CD4-positive, alpha-beta T cell treated with Interleukin-15 for 4 hours (primary cell): ENCODE measurements at regions not wholly inside any gene's neighbourhood (a gene's known extent, or its start where the extent isn't known, plus 50 kb on each side); places are given as distances from the start of the nearest gene placed in this dataset.

Source experiments
- DNase-seq: peaks from one replicate; pipeline ENCODE4 v3.0.0-alpha.2; 2020; ENCODE audit warnings: low spot score

DNA sequence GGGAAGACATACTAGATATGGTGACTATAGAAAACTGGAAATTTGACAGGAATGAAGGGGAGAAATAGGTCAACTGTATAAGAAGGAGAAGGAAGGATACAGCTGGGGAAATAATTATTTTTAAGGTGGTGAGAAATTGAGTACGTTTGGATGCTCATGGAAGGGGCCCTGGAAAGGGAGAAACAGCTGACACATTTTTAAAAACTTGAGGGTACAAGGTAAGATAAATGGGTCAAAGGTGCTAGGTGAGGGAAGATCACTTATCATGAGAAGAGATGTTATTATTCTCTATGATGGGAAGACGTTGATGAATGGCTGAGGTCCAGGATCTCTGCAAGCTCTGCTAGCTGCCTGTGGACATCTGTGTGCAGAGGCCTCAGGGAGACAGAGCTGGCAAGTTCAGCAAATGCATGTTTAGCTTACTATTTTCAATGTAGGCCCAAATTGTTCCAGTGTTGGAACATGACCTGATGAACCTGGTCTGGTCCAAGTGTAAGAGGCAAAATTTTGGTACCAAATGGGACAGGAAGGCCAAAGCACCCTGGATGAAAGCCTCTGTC is 181.7 kb downstream of the MTRR start:
- DNase-seq: no peak

DNA sequence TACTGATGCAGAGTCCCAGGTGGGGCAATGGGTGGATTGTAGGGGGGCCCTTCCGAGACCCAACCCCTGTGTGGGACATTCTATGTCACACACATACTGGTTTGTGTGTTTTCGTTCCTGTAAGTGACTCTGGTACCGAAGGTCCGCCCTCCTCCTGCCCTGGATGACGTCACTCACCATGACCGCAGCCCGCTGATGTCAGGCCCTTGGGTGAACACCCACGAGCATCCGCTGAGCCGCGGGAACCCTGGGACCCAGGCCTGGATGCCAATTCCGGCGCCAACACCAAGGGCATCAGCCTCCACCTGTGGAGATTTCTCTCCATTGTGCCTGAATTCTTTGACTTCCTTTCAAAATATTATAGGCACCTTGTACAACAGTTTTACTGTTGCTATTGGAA is 184.3 kb downstream of the MTRR start:
- no peak for DNase-seq

DNA sequence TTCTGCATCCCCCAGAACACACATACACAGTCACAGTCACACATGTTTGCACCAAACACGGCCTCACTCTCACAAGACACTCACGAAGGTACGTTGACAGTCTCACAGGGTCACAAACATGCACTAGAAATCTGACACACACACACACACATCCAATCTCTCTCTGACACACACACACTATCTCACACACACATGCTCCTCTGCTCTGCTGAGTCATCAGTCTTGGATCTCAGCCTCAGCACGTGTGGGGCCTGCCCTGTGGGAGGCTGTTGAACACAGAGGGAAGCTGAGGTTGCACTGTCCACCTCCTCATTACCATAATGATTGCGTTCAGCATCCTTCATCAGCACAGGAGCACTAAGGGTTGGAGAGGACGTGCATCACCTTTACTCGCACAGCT is 188.8 kb downstream of the MTRR start:
- DNase-seq: no peak

DNA sequence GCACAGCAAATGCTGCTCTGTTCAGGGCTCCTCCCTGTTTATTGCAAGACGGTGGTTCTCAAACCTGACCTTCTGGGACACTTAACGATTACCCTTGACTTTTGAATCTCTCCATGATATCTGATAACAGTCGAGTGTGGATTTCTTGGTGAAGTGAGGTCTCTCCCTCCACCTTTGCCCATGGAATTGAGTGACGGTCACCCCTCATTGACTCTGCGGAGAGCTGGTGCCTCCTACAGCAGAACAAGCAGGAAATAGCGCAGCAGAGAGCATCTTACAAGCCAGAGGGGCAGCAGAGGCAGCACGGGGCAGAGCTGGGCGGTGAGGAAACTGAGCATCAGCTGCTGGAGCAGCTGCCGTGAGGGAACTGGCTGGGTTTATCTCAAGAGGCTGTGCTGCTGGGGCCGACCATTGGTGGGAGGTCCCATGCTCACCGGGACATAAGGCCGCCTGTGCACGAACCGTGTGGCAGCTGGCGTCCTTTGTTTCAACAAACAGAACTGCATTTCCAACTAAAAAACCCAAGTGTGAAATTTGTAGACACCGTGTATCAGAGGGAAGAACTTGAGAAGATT is 189.8 kb downstream of the MTRR start:
- DNase-seq: no peak

DNA sequence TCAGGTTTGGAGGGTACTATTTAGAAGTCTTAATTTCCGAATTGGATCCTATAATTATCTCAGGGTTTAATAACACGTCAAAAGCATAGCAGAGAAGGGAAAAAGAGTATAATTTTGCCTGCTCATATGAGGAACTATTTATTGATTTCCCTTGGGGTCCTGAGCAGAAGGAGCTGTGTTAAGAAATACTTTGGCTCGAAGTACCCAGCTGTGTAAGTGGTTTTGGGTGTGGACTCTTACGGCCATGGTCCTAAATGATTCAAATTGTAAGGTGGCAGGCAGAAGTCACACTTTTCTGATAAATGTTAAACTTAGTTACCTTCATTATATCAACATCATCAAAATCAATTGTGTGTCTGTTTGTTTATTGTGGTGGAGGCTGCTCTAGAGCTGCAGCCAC is 190.4 kb downstream of the MTRR start:
- no peak for DNase-seq

DNA sequence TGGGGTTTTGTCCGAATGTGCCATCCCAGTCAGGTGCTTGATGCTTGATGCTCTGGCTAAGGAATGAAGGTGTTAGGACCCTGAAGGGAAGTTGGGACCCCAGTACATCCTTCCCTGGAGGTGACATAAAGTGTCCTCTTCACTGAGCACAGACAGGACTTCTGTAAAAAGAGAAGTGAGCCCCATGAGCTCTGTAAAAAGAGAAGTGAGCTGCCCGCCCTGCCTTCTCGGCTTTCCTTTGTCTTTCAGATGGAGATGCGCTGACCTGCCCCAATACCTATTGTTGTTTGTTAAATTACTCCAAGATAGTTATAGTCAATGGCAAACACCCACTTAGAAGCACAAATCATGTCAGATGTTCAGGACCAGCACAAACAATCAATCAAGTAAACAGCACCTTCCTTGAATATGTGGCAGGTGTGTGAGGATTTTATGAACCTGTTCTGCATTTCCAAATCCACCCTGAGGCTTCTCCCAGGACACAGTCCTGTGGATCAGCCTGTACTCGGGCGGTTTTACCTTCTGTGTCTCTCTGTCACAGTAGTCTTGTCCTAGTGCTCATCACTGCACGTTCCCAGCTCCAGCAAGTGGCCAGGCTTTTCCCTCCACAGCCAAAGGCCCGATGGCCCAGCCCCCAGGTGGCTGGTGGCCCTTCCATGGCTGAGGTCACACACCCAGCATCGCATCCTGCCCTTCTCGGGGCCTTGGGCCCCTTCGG is 191.4 kb downstream of the MTRR start:
- no peak for DNase-seq

DNA sequence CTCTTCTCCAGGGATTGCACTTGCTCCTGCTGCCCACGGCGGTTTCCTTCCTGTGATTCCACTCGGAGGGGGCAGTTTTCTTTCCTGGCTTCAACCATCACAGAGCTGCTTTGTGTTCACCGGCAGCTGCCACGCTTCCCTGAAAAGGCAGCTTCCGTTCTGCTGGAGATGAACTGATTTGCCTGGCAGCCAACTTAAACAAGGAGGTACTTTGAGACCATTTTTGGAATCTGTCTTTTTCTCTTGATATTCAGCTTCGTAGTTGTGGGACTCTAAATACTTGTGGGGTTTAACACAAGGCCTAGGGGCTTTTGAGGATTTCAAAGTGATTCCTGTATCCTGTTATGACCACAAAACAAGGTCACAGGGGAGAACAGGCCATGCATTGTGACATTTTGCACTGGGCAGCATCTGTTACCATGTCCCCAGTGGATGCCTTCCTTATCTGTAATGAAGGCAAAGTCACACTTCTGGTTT is 192.0 kb downstream of the MTRR start:
- no peak for DNase-seq

DNA sequence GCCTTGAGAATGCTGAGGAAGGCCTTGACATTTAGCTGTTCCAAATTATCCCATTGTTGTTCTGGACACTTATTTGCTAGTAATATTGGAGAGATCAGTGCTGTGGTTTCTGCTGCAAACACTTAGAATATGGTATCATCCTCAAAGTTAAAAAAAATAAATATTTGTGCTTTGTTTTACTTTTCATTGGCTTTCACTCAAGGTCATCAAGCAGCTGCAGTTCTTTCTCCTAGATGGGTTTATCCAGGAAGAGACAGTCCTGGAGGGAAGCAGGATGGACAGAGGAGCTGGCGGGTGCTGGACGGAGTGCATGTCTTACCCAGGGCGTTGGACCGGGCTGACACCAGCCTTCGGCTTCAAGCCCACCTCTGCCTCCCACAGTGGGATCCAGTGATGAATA is 193.6 kb downstream of the MTRR start:
- DNase-seq: no peak

DNA sequence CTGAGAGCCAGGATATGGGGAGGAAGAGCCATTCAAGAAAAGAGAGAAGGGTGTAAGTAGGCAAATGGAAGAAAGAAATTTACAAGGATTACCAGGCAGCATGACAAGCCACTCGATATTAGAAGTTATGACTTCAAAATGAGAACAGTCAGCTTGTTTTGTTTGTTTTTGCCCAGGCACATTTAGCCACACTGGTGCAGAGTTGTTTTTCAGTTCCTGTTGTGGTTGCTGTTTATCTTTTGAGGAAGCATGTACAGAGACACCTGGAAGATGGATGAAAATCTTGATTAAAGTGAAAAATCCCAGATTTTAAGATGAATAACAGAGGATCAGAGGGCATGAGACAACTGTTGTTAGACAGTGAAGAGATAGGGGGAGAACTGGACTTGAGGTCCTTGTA is 199.1 kb downstream of the MTRR start:
- DNase-seq: no peak

DNA sequence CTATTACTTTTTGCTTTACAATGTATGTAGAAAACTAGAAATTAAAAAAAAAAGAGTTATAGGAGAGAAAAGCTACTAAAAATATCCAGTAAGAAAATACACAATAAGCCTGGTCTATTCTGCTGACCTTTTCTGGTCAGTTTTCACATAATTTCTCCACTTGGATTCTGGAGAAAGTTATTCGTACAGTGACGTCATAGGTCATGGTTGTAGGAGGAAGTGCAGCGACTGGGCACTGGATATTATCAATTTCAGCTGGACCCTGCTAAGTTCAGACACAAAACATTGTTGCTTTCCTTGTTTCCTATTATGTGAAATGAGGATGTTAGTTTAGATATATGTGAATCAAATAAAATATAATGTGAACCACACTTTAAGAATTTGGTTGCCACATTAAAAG is 201.2 kb downstream of the MTRR start:
- no peak for DNase-seq

DNA sequence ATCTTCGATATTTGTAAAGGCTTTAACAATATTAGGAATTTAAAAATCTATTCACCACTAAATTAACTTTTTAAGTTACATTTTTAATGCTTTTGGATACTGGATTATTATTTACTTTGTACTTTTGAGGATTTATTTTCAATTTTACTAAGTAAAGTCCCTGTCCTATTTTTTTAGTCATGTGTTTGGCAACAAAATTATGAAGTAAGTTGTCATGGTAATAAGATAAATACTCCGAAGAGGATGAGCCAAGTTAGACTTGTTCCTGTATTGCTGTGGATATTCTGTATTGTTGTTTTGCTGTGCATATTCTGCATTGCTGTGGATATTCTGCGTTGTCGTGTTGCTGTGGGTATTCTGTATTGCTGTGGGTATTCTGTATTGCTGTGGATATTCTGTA is 210.1 kb downstream of the MTRR start:
- DNase-seq: no peak

DNA sequence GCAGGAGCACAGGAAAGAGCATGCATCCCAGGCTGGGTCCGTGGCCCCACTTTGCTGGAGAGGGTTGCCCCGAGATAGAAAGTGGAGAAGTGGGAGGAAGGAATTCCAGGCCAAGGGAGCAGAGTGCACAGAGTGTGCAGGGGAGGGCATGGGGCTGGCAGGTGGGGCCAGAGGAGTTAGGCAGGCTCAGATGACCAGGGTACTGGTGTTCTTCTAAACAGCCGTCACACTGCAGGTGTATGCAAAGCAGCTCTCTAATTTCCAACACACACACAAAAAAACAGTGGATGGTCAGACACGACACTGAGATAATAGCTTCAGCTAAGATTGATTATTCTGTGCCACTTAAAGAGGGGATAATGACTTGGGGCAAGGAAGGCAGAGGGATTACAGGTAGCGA is 212.2 kb downstream of the MTRR start:
- DNase-seq: no peak

DNA sequence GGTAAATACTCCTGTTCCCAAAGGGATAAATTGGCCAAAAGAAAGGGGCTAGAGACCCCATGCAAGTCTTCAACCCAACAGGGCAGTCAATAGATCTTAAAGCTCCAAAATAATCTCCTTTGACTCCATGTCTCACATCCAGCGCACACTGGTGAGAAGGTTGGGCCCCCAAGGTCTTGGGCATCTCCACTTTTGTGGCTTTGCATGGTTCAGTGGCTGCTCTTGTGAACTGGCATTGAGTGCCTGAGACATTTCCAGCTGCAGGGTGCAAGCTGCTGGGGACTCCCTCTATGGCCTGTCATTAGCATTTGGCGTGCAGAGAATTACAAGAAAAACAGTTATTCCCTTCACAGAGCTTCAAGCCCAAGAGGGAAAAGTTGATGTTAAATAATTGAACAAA is 224.7 kb downstream of the MTRR start:
- DNase-seq: no peak

DNA sequence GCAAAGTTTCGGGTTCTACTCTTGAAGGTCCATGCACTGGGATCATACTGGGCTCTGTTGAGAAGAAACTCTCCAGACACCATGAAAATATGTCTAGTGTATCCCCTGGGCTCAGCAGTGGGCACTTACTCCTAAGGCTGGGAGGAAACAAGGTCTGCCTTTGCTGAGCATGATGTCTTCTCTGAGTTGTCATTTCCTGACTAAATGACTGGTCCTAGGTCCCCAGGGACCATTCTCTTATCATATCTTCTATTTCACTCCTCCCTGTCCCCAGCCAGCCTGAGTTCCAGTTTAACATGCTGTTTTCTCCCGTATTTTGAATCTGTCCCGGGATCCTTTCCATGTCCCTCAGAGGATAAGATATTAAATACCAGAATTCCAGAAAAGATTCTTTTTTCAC is 225.4 kb downstream of the MTRR start:
- no peak for DNase-seq

DNA sequence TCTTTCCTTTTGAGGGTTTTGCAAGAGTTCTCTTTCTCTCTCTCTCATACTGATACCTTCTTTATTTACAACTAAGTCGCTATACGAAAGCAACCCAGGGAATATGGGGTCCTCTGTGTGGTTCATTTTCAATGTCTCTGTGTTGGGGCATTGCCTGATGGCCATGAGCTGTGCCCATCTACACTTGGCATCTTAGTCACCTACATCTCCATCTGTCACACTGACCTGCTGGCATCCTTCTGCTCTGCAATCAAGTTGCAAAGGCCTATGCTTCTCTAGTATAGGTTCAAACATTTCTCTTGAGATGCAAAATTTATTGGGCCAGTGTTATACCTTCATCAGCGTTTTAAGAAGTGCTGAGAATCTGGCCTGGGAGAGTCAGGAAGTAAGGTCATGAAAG is 228.2 kb downstream of the MTRR start:
- DNase-seq: no peak

DNA sequence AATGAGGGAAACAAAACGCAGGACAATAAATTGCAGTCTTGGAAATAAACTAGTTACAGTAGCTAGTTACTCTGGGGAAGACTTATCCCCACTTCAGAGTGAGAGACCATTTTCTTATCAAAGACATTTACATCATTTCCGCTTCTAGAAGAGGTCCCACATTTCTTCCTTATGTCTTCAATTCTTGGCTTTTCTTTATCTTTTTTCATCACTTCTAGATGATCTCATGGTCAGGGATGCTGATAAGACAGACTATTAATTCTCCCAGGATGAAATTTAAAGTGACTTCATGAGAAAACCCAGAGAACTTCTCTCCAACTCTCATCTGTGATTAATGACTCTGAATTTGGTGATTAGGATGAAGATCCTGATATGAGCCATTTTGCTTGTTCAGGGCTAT is 229.1 kb downstream of the MTRR start:
- no peak for DNase-seq

DNA sequence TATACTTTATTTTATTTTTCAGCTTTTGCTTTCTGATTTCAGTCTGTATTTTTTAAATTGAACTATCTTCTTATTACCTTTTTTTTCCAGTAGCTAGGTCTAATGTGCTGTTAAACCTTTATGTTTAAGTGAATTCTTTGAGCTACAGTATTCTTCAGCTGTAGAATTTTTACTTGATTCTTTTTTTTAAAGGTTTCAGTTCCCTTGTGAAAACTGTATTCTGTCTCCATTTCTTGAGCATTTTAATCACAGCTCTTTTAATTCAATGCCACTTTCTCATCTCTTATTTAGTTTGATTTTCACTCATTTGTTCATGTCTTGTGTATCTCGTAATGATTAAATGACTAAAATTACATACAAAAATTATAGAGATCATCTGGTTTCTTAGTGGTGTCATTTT is 233.8 kb downstream of the MTRR start:
- no peak for DNase-seq

DNA sequence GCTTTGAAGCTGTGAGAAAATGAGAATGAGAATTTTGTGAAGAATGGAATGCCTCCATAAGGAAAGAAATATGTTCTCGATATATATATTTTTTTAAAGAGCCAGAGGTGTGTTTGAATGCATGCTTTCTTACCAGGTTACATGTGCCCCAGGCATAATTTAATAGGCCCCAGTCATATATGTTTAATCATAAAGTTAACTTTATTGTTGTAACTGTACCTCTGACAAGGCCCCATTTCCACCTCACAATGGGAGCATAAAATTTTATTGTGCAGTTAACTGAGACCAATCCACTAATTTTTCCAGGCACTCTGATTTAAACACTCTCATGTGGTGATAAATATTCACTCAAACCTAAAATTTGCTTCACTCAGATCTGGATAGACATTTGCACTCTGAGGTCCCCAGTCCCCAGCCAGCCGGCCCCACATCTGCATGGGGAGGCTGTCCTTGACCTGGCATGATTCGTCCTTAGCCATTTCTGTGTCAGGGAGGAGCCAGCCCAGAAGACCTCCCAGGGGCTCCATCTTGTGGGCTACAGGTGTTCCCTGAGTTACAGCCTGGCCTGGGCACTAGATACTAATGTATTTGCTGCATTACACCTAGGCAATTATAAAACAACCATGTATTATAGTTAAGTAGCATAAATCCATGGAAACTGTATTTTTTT is 245.8 kb downstream of the MTRR start:
- DNase-seq: no peak

DNA sequence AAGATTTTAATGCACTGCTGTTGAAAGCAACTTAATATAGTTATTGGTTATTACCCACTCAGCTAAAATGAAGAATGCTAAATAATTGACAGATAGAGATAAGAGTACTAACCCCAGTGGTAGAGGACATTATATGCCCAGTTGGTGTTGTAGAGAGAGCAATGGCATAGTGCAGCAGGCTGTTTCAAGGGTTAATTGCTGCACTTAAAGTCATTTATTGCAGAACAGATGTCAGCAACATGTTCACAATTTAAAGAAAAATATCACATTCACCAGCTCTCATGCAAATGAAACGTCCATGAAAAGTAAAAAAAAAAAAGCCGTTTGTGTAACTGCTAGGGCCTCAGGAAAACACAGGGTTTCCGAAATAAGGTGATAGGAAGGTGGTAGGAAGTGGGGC is 254.6 kb downstream of the MTRR start:
- DNase-seq: no peak

DNA sequence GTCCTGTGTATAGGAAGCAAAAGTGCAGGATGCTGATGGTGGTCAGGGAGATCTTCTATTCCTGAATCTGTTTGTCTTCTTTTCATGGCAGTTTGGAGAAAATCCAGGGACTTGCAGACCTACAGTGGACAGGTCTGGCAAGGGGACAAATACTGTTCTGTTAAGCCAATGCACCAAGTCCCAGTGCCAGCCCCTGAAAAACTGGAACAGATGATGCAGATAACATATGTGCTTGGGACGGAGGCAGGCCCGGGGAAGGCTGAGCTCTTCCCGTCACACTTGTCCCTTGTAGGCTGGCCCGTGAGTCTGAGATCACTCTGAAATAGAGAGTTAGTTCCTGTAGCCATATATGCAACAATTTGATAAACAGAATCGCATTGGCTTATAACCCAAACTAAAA is 265.7 kb downstream of the MTRR start:
- DNase-seq: no peak

DNA sequence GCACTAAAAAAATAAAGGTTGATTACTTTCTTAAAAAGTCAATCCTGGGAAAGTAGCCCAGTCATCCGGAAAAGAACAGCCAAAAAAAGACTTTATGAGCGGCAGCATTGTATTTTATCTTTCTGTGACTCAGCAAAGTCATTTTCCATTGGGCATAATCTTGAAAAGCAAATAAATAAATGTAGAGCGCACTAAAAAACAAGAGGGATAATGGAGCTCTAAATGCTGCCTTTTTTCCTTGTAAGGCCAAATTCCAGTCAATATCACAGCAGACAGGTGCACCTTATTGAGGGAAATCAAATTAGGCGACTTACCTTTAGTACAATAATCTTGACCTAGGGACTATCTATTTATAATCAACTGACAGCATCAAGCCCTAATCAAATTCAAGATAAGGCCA is 266.8 kb downstream of the MTRR start:
- no peak for DNase-seq

DNA sequence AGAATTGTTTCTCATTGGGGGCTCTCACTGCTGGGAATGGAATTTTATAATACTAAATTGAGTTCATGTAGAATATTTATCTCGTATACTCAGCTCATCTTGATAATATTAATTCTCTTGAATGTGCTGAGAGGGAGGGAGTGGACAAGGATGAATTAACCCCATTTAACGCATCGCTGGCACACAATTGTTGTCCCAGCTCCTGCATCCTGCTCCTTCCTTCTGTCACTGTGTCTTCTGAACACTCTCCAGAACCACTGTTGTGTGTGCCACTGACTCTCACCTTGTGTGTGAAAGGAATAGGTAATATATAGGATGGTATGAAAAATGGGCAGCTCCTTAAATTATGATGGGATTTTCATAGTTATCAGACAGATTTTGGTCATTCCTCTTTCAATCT is 267.3 kb downstream of the MTRR start:
- DNase-seq: no peak

DNA sequence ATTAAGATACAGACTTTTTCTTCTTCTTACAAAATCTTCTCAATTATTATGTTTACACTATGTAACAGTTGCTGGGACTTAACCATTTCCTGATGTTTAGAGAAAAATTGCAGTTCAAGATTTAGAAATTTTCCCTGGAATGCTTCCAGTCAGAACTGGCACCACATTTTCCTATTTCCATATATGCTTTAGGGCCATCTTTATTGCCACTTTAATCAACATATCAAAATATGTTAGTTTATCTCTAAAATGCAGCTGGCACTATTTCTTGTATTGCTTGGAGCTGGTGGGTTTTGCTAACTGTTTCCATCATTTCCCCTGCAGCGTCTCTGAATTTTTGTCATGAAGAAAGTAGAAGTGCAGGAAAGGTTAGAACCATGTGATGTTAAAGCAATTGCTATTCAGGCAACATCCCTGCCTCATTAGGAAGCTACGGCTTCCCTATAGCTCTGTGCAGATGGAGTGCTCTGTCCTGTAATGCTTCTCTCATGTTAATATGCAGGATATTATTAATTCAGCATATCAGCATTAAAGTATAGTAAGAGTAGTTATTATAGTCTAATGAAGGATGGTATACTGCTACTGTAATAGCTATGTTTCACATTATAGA is 269.1 kb downstream of the MTRR start:
- DNase-seq: no peak
